A549 (cell line): ENCODE measurements at regions not wholly inside any gene's neighbourhood (a gene's known extent, or its start where the extent isn't known, plus 50 kb on each side); places are given as distances from the start of the nearest gene placed in this dataset.

Experiments
- ATAC-seq, 2 experiments: fragments of 200-7000 bp in 1 of 2; fragments of >200 bp in 1 of 2; cut with Nextera tagmentation in 1 of 2; cut with Tn5 transposase in 1 of 2; 3 replicates each; pipeline versions ENCODE4 v1.8.0 to v1.9.1; 2018 to 2020; ENCODE audit warnings: mild to moderate bottlenecking in 1 of 2, moderate library complexity in 1 of 2
- CTCF ChIA-PET: fragments of 300-600 bp; sonication (Branson Sonifier 250); formaldehyde crosslinking; extraction: SDS; loops from one replicate; lab custom pipeline; 2021; ENCODE audit warnings: antibody characterized with exemption, inconsistent platforms; lab: Yijun Ruan, JAX
- POLR2A ChIA-PET: fragments of 350-600 bp; formaldehyde crosslinking; extraction: SDS; loops from one replicate; lab custom pipeline; 2021; ENCODE audit warnings: antibody characterized with exemption, inconsistent platforms; lab: Yijun Ruan, JAX
- DNase-seq, 2 experiments: peaks; one replicate each; pipeline versions ENCODE4 v3.0.0 to v3.0.0-alpha.2; 2011 to 2016; ENCODE audit warnings: low read depth in 1 of 2, low spot score in 1 of 2
- FAIRE-seq: peaks from 2 replicates; lab custom pipeline; 2011; peaks lifted over from hg19 to GRCh38; lab: Jason Lieb, UNC
- H3K27ac ChIP-seq, 2 experiments: fragments of >200 bp; sonication (Bioruptor Twin); formaldehyde crosslinking; 3 replicates each; pipeline ENCODE4 v1.5.1; 2016 to 2017
- H3K4me1 ChIP-seq: fragments of >200 bp; sonication (Bioruptor Twin); formaldehyde crosslinking; 3 replicates; pipeline ENCODE4 v1.6.1; 2016
- H3K4me2 ChIP-seq: fragments of >200 bp; sonication (Bioruptor Twin); formaldehyde crosslinking; 3 replicates; pipeline ENCODE4 v1.6.1; 2016
- H3K4me3 ChIP-seq: fragments of >200 bp; sonication (Bioruptor Twin); formaldehyde crosslinking; 3 replicates; pipeline ENCODE4 v1.5.1; 2016
- H3K9me3 ChIP-seq: fragments of >200 bp; sonication (Bioruptor Twin); formaldehyde crosslinking; 3 replicates; pipeline ENCODE4 v1.6.1; 2016
- CBX2 ChIP-seq: fragments of 200-600 bp; sonication (generic); IDR thresholded peaks from 2 replicates; pipeline ENCODE4 v1.6.1; 2016; ENCODE audit warnings: low read depth, mild to moderate bottlenecking, borderline replicate concordance
- CEBPB ChIP-seq, 2 experiments: fragments of >200 bp in 1 of 2; sonication (Bioruptor Twin) in 1 of 2; formaldehyde crosslinking in 1 of 2; IDR thresholded peaks; 2 replicates each; pipeline ENCODE4 v1.6.1; 2012 to 2016
- CHD2 ChIP-seq: fragments of 150-350 bp; IDR thresholded peaks from 2 replicates; pipeline ENCODE4 v1.6.1; 2014; ENCODE audit warnings: low read length; ENCODE audit not compliant: partially characterized antibody
- EP300 ChIP-seq, 2 experiments: fragments of >200 bp; sonication (Bioruptor Twin); formaldehyde crosslinking; IDR thresholded peaks; 2 replicates in 1 of 2; 3 replicates in 1 of 2; pipeline ENCODE4 v1.6.1; 2016 to 2017
- ESRRA ChIP-seq: fragments of 150-350 bp; IDR thresholded peaks from 2 replicates; pipeline ENCODE4 v1.6.1; 2014; ENCODE audit warnings: mild to moderate bottlenecking, low read length, borderline replicate concordance
- HOXA7 ChIP-seq: fragments of 250-450 bp; sonication (Bioruptor Pico); IDR thresholded peaks from 2 replicates; pipeline ENCODE4 v1.5.0; 2020; ENCODE audit warnings: mild to moderate bottlenecking, moderate library complexity
- NPAS2 ChIP-seq: fragments of 250-450 bp; sonication (Bioruptor Pico); IDR thresholded peaks from 2 replicates; pipeline ENCODE4 v1.8.0; 2022; ENCODE audit warnings: mild to moderate bottlenecking, moderate library complexity, borderline replicate concordance
- NR3C1 ChIP-seq: fragments of >200 bp; sonication (Bioruptor Twin); formaldehyde crosslinking; IDR thresholded peaks from 3 replicates; pipeline ENCODE4 v1.6.1; 2017
- POLR2A ChIP-seq: IDR thresholded peaks from 2 replicates; pipeline ENCODE4 v1.6.1; 2012; ENCODE audit warnings: mild to moderate bottlenecking, low read length
- RARB ChIP-seq: fragments of 250-450 bp; sonication (Bioruptor Pico); IDR thresholded peaks from 2 replicates; pipeline ENCODE4 v1.8.0; 2021; ENCODE audit warnings: mild to moderate bottlenecking, moderate library complexity
- RCOR1 ChIP-seq: fragments of 150-350 bp; IDR thresholded peaks from 2 replicates; pipeline ENCODE4 v1.6.1; 2014; ENCODE audit warnings: antibody characterized with exemption, low read length, low read depth
- RFX5 ChIP-seq: fragments of 450-650 bp; IDR thresholded peaks from 2 replicates; pipeline ENCODE4 v1.7.1; 2014; ENCODE audit warnings: antibody characterized with exemption, mild to moderate bottlenecking, moderate library complexity
- RNF2 ChIP-seq: fragments of 200-600 bp; sonication (generic); IDR thresholded peaks from 2 replicates; pipeline ENCODE4 v1.6.1; 2016; ENCODE audit warnings: low read depth, mild to moderate bottlenecking, antibody characterized with exemption, moderate library complexity, borderline replicate concordance
- SREBF2 ChIP-seq: fragments of 450-650 bp; IDR thresholded peaks from 2 replicates; pipeline ENCODE4 v1.6.1; 2014; ENCODE audit warnings: mild to moderate bottlenecking, moderate library complexity
- TFCP2L1 ChIP-seq: fragments of 250-450 bp; sonication (Bioruptor Pico); IDR thresholded peaks from 2 replicates; pipeline ENCODE4 v1.5.0; 2021; ENCODE audit warnings: mild to moderate bottlenecking
- ZFP36 ChIP-seq: fragments of 450-650 bp; IDR thresholded peaks from 2 replicates; pipeline ENCODE4 v1.6.1; 2014; ENCODE audit warnings: borderline replicate concordance; ENCODE audit not compliant: partially characterized antibody
- WGBS: methylation state at CpG from one replicate; pipeline ENCODE4 v1.1.6; 2017; ENCODE audit errors: missing lambda C conversion rate; 5-methylcytosine and 5-hydroxymethylcytosine counted together
- TF ChIP-seq, protein P1 (sequence below): IDR thresholded peaks from 2 replicates; pipeline ENCODE4 v1.6.1; 2012; ENCODE audit warnings: low read depth, borderline replicate concordance
- TF ChIP-seq, protein P2 (sequence below): fragments of 250-450 bp; sonication (Bioruptor Pico); IDR thresholded peaks from 2 replicates; pipeline ENCODE4 v1.5.0; 2020; ENCODE audit warnings: low read depth, mild to moderate bottlenecking, moderate library complexity
- TF ChIP-seq, protein P3 (sequence below): IDR thresholded peaks from 2 replicates; pipeline ENCODE4 v1.6.1; 2012
- TF ChIP-seq, protein P4 (sequence below): fragments of 250-450 bp; sonication (Bioruptor Pico); IDR thresholded peaks from 2 replicates; pipeline ENCODE4 v1.5.0; 2021; ENCODE audit warnings: mild to moderate bottlenecking, moderate library complexity, borderline replicate concordance
- TF ChIP-seq, protein P5 (sequence below): fragments of >200 bp; sonication (Bioruptor Twin); formaldehyde crosslinking; IDR thresholded peaks from 3 replicates; pipeline ENCODE4 v1.6.1; 2016

DNA sequence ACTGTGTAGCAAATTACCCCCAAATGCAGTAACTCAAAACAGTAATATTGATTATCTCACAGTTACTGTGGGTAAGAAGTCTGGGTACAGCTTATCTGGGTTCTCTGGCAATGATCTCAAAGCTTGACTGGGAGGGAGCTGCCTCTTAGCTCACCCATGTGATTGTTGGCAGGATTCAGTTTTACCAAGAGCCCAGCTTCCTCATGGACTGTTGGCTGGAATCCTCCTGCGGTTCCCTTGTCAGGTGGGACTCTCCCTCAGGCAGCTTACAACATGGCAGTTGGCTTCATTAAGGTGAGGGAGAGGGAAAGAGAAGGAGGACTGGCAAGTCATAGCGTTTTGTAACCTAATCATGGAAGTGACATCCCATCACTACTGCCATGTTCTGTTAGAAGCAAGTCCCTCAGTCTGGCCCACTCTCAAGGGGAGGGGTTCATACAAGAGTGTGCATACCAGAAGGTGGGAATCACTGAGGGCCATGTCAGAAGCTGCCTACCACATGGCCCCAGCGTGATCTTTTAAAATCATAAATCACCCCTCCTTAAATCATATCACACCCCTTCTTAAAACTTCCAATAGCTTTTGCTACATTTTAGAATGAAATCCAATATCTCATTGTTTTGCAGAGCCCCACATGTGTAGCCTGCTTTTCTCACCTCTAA is 108.1 kb downstream of the OLFM4 start:
- ATAC-seq: no peak
- no peak overlapping the region for H3K4me3 ChIP-seq
- TF ChIP-seq ZFP36 (no peak), TFCP2L1 (no peak), NR3C1 (no peak), RFX5 (no peak), RNF2 (no peak), RCOR1 (no peak)
- TF ChIP-seq, protein P1, sequence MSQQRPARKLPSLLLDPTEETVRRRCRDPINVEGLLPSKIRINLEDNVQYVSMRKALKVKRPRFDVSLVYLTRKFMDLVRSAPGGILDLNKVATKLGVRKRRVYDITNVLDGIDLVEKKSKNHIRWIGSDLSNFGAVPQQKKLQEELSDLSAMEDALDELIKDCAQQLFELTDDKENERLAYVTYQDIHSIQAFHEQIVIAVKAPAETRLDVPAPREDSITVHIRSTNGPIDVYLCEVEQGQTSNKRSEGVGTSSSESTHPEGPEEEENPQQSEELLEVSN: no peak
- TF ChIP-seq, protein P2, sequence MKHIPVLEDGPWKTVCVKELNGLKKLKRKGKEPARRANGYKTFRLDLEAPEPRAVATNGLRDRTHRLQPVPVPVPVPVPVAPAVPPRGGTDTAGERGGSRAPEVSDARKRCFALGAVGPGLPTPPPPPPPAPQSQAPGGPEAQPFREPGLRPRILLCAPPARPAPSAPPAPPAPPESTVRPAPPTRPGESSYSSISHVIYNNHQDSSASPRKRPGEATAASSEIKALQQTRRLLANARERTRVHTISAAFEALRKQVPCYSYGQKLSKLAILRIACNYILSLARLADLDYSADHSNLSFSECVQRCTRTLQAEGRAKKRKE (CRISPR knock-in tag): no peak
- TF ChIP-seq, protein P3, sequence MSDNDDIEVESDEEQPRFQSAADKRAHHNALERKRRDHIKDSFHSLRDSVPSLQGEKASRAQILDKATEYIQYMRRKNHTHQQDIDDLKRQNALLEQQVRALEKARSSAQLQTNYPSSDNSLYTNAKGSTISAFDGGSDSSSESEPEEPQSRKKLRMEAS: no peak

DNA sequence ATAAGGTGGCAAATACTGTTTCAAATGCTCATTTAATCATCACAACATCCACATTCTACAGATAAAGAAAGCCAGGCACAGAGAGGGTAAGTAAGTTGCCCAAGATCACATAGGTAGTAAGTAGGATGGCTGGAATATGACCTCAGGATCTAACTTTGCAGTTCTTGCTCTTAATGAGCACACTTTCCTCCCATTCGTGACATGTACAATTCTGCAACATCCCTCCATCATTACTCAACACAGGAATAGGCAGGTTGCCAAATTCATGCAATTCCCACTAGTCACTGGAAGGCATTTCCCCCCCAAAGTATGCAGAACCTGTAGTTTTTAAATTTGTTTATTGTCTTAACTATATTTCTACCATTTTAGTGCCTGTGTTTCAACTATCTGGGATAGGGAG is 109.2 kb downstream of the OLFM4 start:
- Histone ChIP-seq H3K27ac (no peak overlapping the region), H3K9me3 (no peaks in the 10 kb centered on the region), H3K4me3 (no peak overlapping the region), H3K4me2 (no peak overlapping the region), H3K4me1 (no peaks in the 10 kb centered on the region)
- TF ChIP-seq RCOR1: no peak
- TF ChIP-seq, protein P4, sequence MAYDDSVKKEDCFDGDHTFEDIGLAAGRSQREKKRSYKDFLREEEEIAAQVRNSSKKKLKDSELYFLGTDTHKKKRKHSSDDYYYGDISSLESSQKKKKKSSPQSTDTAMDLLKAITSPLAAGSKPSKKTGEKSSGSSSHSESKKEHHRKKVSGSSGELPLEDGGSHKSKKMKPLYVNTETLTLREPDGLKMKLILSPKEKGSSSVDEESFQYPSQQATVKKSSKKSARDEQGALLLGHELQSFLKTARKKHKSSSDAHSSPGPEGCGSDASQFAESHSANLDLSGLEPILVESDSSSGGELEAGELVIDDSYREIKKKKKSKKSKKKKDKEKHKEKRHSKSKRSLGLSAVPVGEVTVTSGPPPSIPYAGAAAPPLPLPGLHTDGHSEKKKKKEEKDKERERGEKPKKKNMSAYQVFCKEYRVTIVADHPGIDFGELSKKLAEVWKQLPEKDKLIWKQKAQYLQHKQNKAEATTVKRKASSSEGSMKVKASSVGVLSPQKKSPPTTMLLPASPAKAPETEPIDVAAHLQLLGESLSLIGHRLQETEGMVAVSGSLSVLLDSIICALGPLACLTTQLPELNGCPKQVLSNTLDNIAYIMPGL (CRISPR knock-in tag): no peak
- no peak for TF ChIP-seq RARB
- no peak for TF ChIP-seq HOXA7
- no peak for TF ChIP-seq EP300 (IDR thresholded peaks at IDR 0.05)
- no peak for TF ChIP-seq SREBF2
- TF ChIP-seq ZFP36: no peak
- no peak for TF ChIP-seq CEBPB (IDR thresholded peaks at IDR 0.05)
- TF ChIP-seq, protein P5, sequence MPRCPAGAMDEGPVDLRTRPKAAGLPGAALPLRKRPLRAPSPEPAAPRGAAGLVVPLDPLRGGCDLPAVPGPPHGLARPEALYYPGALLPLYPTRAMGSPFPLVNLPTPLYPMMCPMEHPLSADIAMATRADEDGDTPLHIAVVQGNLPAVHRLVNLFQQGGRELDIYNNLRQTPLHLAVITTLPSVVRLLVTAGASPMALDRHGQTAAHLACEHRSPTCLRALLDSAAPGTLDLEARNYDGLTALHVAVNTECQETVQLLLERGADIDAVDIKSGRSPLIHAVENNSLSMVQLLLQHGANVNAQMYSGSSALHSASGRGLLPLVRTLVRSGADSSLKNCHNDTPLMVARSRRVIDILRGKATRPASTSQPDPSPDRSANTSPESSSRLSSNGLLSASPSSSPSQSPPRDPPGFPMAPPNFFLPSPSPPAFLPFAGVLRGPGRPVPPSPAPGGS: no peak
- TF ChIP-seq CBX2: no peak
- ATAC-seq (no peak), DNase-seq (peak in 1 of 2 experiments; percentile 2), FAIRE-seq (no peak)
- 0% methylated on average over 1 of the region's 1 CpG for WGBS
- ChIA-PET CTCF (no interaction called here), POLR2A (no interaction called here)

More for the DNA sequence above, 108.1 kb downstream of the OLFM4 start:
- no peak overlapping the region for H3K27ac ChIP-seq
- no peak for FAIRE-seq
- CTCF ChIA-PET: no interaction called here
- H3K9me3 ChIP-seq: no peaks in the 10 kb centered on the region
- H3K4me2 ChIP-seq: no peak overlapping the region
- WGBS: 2% methylated on average over 3 of the region's 3 CpGs
- DNase-seq: no peak
- POLR2A ChIA-PET: no interaction called here
- no peaks in the 10 kb centered on the region for H3K4me1 ChIP-seq

DNA sequence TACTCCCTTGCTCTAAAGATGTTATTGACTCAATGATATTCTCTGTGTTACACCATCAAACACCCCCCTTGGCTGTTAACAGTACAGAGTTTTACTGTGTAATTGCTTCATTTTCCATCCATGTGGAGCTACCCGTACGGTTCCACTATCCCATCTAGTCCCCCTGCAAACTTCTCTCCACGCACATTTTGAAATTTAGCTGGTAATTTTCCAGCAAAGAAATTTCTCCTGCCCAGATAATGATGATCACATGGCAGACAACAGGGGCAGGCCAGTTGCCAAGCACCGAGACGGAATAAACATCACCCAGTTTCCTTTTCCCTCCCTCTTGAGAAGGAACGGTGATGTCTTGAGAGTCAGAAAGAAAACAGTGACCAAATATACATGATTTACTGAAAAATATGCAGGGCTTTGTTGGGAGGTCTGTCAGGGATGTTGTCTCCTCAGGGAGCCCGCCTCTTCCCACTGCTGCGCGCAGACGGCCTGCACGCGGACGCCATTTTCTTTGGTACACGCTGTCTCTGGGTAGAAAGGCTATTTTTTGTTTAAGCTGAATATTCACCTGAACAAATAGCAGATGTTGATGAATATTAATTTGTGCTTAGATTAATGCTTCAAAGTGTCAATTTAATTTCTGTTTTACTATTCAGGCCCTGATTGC is 109.9 kb downstream of the OLFM4 start:
- POLR2A ChIA-PET: no interaction called here
- no peak for TF ChIP-seq NR3C1
- no peak for TF ChIP-seq NPAS2 (CRISPR knock-in tag)
- no peak for TF ChIP-seq CHD2
- no peak for TF ChIP-seq CBX2
- no peak for TF ChIP-seq POLR2A
- TF ChIP-seq ESRRA: no peak
- FAIRE-seq (no peak), ATAC-seq (no peak), DNase-seq (no peak)
- Histone ChIP-seq H3K4me1 (no peaks in the 10 kb centered on the region), H3K27ac (no peak overlapping the region), H3K4me3 (no peak overlapping the region), H3K4me2 (no peak overlapping the region), H3K9me3 (no peaks in the 10 kb centered on the region)
- CTCF ChIA-PET: no interaction called here
- 60% methylated on average over 14 of the region's 14 CpGs for WGBS
